Epithelial cell of proximal tubule (primary cell): ENCODE measurements at regions not wholly inside any gene's neighbourhood (a gene's known extent, or its start where the extent isn't known, plus 50 kb on each side); places are given as distances from the start of the nearest gene placed in this dataset.
"Not testable (repeated sequence)": the region's sequence is repeated elsewhere in the genome, so short reads cannot be mapped to it uniquely, and the experiment has no call there.

ENCODE experiments used
- DNase-seq: peaks from one replicate; pipeline ENCODE4 v3.0.0-alpha.2; 2011; ENCODE audit warnings: low read depth
- H3K4me3 ChIP-seq: 2 replicates; pipeline ENCODE4 v1.5.1; 2011; ENCODE audit warnings: low read depth, mild to moderate bottlenecking, low read length
- TF ChIP-seq, protein P1 (sequence below): conservative IDR thresholded peaks from 2 replicates; pipeline ENCODE4 v1.5.1; 2012; ENCODE audit warnings: low read depth, mild to moderate bottlenecking, low read length

DNA sequence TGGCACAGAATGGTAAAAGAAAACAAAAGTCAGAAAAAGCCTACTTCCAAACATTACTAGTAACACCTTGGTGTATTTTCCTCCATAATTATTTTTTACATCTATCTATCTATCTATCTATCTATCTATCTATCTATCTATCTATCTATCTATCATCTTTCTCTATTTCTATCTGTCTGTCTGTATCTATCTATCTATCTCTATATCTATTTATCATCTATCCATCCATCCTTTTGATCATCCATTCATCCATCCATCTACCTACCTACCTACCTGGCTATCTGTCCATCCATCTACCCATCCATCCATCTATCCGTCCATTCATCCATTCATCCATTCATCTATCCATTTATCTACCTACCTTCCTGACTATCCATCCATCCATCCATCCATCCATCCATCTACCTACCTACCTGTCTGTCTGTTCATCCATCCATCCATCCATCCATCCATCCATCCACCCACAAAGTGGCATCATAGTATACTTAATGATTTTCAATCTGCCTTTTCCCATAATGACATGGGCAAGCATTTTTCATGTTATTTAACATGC, 121.9 kb upstream of the NEK6 start:
- DNase-seq, result no peak

DNA sequence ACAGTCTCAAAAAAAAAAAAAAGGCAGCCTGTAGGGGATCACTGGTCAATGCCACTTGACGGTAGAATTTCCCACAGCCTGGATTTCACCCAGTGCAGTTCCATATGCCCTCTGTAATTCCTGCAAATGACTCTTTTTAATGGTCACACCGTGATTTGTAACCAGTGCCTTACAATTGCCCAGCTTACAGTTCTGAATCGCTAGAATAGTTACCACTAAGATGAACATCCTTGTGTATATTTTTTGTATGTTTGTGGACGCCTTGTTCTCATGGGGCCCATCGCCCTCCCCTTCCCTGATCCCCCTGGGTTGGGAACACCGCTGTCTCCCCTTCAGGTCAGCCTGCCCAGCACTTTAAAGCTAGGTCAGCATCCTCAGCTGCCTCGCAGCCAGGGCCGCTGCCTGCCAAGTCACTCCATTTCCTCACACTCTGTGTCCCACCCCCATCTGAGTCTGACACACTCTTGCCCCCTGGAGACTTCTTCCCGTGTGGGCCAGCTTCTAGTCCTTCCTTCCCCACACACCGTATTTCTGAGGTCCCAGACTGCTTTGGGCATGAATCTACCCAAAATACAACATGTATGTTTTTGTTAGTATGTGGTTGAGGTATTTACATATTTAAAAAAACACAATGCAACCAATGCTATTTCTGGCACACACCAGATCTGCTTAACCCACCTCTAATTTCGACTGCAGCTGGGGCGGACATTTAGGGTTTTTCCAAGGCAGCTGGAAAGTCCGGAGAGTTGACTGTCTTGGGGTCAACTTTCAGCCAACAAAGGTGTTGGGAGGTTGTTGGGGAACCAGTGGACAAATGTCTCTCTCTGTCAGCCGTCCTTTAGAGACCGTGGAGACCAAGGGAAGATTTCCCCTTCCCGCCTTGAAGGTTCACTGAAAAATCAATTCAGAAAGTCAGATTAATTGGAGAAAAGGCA, 120.5 kb upstream of the NEK6 start:
- no peak overlapping the region for H3K4me3 ChIP-seq
- no peak for DNase-seq
- TF ChIP-seq, protein P1, sequence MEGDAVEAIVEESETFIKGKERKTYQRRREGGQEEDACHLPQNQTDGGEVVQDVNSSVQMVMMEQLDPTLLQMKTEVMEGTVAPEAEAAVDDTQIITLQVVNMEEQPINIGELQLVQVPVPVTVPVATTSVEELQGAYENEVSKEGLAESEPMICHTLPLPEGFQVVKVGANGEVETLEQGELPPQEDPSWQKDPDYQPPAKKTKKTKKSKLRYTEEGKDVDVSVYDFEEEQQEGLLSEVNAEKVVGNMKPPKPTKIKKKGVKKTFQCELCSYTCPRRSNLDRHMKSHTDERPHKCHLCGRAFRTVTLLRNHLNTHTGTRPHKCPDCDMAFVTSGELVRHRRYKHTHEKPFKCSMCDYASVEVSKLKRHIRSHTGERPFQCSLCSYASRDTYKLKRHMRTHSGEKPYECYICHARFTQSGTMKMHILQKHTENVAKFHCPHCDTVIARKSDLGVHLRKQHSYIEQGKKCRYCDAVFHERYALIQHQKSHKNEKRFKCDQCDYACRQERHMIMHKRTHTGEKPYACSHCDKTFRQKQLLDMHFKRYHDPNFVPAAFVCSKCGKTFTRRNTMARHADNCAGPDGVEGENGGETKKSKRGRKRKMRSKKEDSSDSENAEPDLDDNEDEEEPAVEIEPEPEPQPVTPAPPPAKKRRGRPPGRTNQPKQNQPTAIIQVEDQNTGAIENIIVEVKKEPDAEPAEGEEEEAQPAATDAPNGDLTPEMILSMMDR, result no peak

More for the DNA sequence above, 121.9 kb upstream of the NEK6 start:
- TF ChIP-seq, protein P1, result no peak
- no peak overlapping the region for H3K4me3 ChIP-seq

DNA sequence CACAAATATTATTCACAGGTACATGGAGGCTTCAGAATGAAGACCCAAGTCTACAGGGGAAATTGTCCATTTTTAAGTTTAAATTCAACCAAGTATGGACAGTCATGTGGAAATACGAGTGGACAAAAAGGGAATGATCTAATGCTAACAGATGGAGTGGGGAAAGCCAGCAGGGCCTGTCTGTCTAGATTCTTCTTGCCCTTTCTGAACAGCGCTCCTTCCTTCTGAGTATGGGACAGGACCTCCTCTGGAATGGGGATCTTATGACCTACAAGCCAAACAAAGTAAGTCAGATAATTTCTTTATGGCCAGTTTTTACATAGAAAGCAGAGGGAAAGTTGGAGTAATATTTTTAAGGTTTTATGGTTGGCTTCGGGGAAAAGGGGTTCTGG, 119.8 kb upstream of the NEK6 start:
- TF ChIP-seq, protein P1, result no peak
- H3K4me3 ChIP-seq, result no peak overlapping the region
- no peak for DNase-seq

DNA sequence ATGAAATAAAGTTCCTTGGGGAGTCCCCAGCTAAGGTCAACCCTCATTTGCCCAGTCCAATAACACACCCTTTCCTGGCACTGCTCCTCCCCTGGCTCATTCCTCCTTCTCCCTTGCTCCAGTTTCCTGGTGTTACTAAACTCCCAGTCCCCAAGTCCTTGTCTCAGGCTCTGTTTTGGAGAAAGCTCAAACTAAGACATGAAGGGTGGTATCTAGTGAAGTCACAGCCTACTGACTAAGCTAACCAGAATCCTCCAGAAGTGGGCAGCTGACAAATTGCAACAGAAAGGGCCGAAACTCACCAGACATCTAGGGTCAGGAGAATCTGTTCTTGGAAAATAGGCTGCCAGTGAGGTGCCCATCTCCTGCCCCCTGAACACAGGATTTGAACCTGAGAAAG, 118.7 kb upstream of the NEK6 start:
- no peak for DNase-seq
- TF ChIP-seq, protein P1, result no peak
- H3K4me3 ChIP-seq, result no peak overlapping the region

DNA sequence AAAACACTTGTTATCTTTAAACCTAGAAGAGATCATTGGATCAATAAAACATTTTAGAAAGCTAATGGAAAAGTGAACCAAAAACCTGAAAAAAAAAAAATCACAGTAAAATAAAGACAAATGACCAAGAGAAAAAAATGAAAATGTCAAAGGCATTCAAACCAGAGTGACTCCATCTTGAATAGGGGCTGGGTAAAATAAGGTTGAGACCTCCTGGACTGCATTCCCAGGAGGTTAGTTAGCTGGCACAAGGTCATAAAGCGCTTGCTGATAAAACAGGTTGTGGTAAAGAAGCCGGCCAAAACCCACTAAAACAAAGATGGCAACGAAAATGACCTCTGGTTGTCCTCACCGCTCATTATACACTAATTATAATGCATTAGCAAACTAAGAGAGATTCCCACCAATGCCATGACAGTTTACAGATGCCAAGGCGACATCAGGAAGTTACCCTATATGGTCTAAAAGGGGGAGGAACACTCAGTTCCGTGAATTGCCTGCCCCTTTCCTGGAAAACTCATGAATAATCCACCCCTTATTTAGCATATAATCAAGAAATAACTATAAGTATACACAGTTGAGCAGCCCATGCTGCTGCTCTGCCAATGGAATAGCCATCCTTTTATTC, 116.7 kb upstream of the NEK6 start:
- DNase-seq, result no peak
- TF ChIP-seq, protein P1, result no peak
- H3K4me3 ChIP-seq, result no peak overlapping the region

DNA sequence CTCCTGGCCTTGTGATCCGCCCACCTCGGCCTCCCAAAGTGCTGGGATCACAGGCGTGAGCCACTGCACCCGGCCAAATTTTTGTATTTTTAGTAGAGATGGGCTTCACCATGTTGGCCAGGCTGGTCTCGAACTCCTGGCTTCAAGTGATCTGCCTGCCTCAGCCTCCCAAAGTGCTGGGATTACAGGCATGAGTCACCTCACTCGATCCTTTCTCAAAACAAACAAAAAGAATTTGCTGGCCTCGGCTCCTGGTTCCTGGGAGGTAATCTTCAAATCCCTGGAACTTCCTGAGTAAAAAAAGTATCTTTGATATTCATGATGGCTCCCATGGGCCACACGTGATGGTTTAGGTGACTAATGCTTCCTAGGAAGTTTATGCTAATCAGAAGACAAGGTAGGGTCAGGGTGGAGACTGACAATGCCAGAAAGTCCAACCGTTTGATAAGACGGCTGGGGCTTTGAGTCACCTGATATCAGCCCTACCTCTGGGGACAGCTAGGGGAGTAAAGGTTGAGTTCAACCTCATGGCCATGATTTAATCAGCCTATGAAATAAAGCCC, 113.1 kb upstream of the NEK6 start:
- H3K4me3 ChIP-seq, result not testable (repeated sequence)
- DNase-seq, result peak; percentile 30

DNA sequence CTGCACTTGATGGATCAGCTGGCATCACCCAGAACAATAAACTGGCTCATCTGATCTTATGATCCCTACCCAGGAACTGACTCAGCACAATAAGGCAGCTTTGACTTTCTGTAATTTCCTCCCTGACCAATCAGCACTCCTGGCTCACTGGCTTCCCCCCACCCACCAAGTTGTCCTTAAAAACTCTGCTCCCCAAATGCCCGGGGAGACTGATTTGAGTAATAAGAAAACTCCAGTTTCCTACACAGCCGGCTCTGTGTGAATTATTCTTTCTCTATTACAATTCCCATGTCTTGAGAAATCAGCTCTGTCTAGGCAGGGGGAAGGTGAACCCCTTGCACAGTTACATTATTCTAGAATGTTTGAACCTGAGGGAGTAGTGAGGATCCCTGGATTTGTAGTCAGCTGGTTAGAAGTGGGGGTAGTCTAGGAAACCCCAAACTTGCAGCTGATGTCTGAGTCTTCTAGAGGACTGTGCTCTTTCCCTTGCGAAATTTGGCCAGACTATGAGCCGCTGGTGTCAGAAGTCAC, 111.7 kb upstream of the NEK6 start:
- no peak overlapping the region for H3K4me3 ChIP-seq
- TF ChIP-seq, protein P1, result no peak
- peak; percentile 42 for DNase-seq
